ENCODE measurements at regions not wholly inside any gene's neighbourhood (a gene's known extent, or its start where the extent isn't known, plus 50 kb on each side); places are given as distances from the start of the nearest gene placed in this dataset.

- TF ChIP-seq POLR2AphosphoS5 (IDR thresholded peaks at IDR 0.05): no peak
- no peak for TF ChIP-seq EP300 (IDR thresholded peaks at IDR 0.05)
- no peak for TF ChIP-seq CTCF (IDR thresholded peaks at IDR 0.05)
- TF ChIP-seq POLR2A (IDR thresholded peaks at IDR 0.05): no peak
- peaks cover 0 to 21% (median 15%) of the 10 kb centered on the region in 4 donors for H3K4me1 ChIP-seq
- no peaks in the 10 kb centered on the region for H3K36me3 ChIP-seq
- intact Hi-C loops (cut with DNase I): no loop called here
- H3K27ac ChIP-seq: no peak overlapping the region
- 22 to 51% methylated on average over 4 of the region's 4 CpGs for WGBS, 2 donors
- DNase-seq: no peak
- H3K4me3 ChIP-seq: no peak overlapping the region
- H3K9me3 ChIP-seq: no peaks in the 10 kb centered on the region
- H3K27me3 ChIP-seq: no peaks in the 10 kb centered on the region
Observed at GRCh38 chr15:95296643-95297042, 1033.9 kb upstream of the NR2F2 start.

- H3K27me3 ChIP-seq: no peaks in the 10 kb centered on the region
- DNase-seq: no peak
- H3K9me3 ChIP-seq: no peaks in the 10 kb centered on the region
- H3K4me1 ChIP-seq: peaks cover 0 to 21% (median 16%) of the 10 kb centered on the region in 4 donors
- intact Hi-C loops (cut with DNase I): no loop called here
- TF ChIP-seq CTCF (IDR thresholded peaks at IDR 0.05): no peak
- 64 to 82% methylated on average over 4 of the region's 4 CpGs for WGBS, 2 donors
- H3K4me3 ChIP-seq: no peak overlapping the region
- H3K27ac ChIP-seq: no peak overlapping the region
- H3K36me3 ChIP-seq: no peaks in the 10 kb centered on the region
Observed at GRCh38 chr15:95298729-95299128, 1031.8 kb upstream of the NR2F2 start.

DNA sequence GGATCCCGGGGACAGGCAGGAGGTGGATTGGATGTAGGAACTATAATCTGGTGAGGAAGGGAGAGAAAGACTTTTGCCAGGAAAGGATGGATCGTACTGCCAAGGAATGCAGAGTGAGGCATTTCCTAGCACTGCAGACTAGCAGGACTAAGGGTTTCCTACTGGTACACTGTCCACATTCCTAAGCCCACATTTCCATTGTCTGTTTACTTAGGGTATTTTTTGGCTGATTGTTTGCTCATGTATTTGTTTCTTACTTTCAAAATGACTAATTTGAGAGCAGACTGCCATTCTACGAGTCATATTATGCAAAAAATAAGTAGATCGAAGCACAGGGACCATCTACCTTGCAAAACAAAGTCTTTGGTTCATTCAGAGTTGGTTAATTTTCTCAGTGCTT, 1029.5 kb upstream of the NR2F2 start:
- H3K27me3 ChIP-seq: no peaks in the 10 kb centered on the region
- DNase-seq: no peak
- intact Hi-C loops (cut with DNase I): no loop called here
- H3K4me3 ChIP-seq: no peak overlapping the region
- no peak overlapping the region for H3K27ac ChIP-seq
- no peaks in the 10 kb centered on the region for H3K9me3 ChIP-seq
- WGBS, 2 donors: 74 to 81% methylated on average over 4 of the region's 4 CpGs
- no peaks in the 10 kb centered on the region for H3K36me3 ChIP-seq
- TF ChIP-seq EP300 (IDR thresholded peaks at IDR 0.05) (no peak), POLR2AphosphoS5 (IDR thresholded peaks at IDR 0.05) (no peak), CTCF (IDR thresholded peaks at IDR 0.05) (no peak), POLR2A (IDR thresholded peaks at IDR 0.05) (no peak)
- H3K4me1 ChIP-seq: peaks cover 0 to 15% (median 11%) of the 10 kb centered on the region in 4 donors

DNA sequence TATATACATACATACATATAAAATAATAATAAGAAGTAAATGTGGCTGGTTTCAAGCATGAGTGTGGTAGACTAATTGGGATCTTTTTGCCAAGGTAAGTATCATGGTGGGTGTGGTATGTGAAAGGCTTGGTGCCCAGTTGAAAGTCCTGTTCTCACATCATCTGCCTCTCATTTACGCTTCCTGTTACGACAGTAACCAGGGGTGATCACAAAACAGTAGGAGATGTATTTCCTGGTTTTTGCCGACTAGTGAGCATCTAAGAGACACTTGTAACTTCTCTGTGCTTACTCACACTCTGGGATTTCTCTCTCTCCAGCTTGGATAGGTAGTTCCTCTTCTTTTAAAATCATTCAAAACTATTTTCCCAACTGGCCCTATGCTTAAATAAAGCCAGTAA, 1028.3 kb upstream of the NR2F2 start:
- no peak for DNase-seq
- WGBS, 2 donors: 34 to 57% methylated on average over 3 of the region's 3 CpGs
- intact Hi-C loops (cut with DNase I): no loop called here
- H3K4me1 ChIP-seq: peaks cover 0 to 8% (median 2%) of the 10 kb centered on the region in 4 donors
- TF ChIP-seq CTCF (IDR thresholded peaks at IDR 0.05) (no peak), EP300 (IDR thresholded peaks at IDR 0.05) (no peak), POLR2A (IDR thresholded peaks at IDR 0.05) (no peak), POLR2AphosphoS5 (IDR thresholded peaks at IDR 0.05) (no peak)
- H3K4me3 ChIP-seq: no peak overlapping the region
- no peaks in the 10 kb centered on the region for H3K27me3 ChIP-seq
- H3K36me3 ChIP-seq: no peaks in the 10 kb centered on the region
- H3K27ac ChIP-seq: no peak overlapping the region
- H3K9me3 ChIP-seq: no peaks in the 10 kb centered on the region

DNA sequence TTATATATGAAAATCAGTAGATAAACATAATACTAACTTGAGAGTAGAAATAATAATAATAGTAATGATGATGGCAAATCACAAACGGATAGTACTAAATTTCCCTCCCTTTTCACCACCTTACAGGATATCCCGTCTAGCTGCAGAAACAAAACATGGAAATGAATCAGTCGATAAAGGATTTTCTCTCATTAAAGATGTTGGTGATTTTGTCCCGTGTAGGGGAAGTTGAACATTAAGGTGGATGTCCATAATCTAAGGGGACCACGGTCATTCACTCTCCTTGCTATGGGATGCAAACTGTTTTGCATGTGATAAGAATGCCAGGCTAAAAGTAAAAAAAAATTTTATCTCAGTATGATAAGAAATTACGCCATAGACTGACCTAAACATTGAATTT, 1027.7 kb upstream of the NR2F2 start:
- TF ChIP-seq POLR2AphosphoS5 (IDR thresholded peaks at IDR 0.05) (no peak), CTCF (IDR thresholded peaks at IDR 0.05) (no peak), POLR2A (IDR thresholded peaks at IDR 0.05) (no peak), EP300 (IDR thresholded peaks at IDR 0.05) (no peak)
- Histone ChIP-seq H3K4me3 (no peak overlapping the region), H3K9me3 (no peaks in the 10 kb centered on the region), H3K27ac (no peak overlapping the region), H3K36me3 (no peaks in the 10 kb centered on the region), H3K4me1 (peaks cover 0 to 8% (median 2%) of the 10 kb centered on the region in 4 donors), H3K27me3 (no peaks in the 10 kb centered on the region)
- DNase-seq: no peak
- intact Hi-C loops (cut with DNase I): no loop called here
- WGBS, 2 donors: 65 to 86% methylated on average over 6 of the region's 6 CpGs
